ENCODE measurements at regions not wholly inside any gene's neighbourhood (a gene's known extent, or its start where the extent isn't known, plus 50 kb on each side); places are given as distances from the start of the nearest gene placed in this dataset.
"Not testable (repeated sequence)": the region's sequence is repeated elsewhere in the genome, so short reads cannot be mapped to it uniquely, and the experiment has no call there.

GRCh38 chr4:130653842-130654241, 1557.9 kb downstream of the C4orf33 start:
- intact Hi-C loops (cut with DNase I) = no loop called here
- DNase-seq = no peak

DNA sequence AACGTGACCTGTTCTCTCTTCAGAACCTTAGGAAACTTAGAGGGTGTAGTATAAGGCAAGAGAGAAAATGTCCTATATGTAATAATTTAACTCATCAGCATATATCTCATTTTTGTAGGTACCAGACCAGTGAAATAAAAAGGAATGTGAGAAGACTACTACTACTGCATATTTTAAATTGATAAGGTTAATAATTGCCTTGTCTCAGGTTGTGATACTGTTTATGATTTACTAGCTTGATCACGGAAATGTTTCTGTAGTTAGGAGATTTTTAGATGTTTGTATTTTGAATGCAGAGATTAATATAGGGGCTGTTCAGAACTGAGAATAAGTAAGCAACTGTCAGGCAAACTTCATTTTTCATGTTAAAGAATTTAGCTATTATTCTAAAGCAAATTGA, 1563.4 kb downstream of the C4orf33 start:
- intact Hi-C loops (cut with DNase I) = no loop called here
- DNase-seq = no peak

- intact Hi-C loops (cut with DNase I) = no loop called here
- DNase-seq = no peak
These were observed 1572.9 kb downstream of the C4orf33 start for GRCh38 chr4:130668859-130669258.

DNA sequence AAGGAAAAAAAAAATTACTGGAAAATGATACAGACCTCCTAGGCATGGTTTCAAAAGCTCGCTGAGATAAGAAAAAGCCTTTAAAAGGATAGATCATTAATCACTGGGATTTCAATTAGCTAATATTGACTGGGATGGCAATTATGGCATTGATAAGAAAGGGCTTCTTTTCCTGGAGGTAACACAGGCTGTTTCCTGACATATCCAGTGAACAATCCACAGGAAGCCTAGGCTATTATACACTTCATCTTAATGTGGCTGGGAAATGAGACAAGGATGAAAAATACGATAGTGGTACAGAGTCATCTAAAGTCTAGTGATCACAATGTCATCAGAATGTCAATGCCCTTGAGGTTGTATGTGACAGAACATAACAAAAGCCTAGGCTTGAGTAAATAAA, 1579.3 kb downstream of the C4orf33 start:
- intact Hi-C loops (cut with DNase I) = no loop called here
- no peak for DNase-seq

- intact Hi-C loops (cut with DNase I) = no loop called here
- DNase-seq = no peak
These were observed 1593.2 kb downstream of the C4orf33 start for GRCh38 chr4:130689181-130689580.

DNA sequence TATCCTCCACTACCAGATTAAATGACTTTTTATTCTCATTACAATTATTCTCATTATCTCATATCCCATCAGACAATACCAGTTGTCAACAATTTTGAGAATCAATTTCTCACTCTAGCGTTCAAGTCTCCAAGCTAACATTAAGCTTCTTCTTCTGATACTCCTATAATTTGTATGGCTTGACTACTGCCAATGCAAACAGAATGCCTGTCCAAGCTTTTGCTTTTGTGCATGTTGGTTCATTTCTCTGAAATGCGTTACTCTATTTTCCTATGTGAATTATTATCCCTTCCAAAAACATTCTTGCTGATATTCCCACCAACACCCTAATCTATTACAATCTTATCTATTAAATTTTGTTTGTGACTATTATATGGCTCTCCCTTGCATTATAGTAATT, 1602.3 kb downstream of the C4orf33 start:
- no peak for DNase-seq
- intact Hi-C loops (cut with DNase I) = no loop called here

GRCh38 chr4:130699004-130699403, 1603.1 kb downstream of the C4orf33 start:
- DNase-seq = no peak
- intact Hi-C loops (cut with DNase I) = no loop called here

DNA sequence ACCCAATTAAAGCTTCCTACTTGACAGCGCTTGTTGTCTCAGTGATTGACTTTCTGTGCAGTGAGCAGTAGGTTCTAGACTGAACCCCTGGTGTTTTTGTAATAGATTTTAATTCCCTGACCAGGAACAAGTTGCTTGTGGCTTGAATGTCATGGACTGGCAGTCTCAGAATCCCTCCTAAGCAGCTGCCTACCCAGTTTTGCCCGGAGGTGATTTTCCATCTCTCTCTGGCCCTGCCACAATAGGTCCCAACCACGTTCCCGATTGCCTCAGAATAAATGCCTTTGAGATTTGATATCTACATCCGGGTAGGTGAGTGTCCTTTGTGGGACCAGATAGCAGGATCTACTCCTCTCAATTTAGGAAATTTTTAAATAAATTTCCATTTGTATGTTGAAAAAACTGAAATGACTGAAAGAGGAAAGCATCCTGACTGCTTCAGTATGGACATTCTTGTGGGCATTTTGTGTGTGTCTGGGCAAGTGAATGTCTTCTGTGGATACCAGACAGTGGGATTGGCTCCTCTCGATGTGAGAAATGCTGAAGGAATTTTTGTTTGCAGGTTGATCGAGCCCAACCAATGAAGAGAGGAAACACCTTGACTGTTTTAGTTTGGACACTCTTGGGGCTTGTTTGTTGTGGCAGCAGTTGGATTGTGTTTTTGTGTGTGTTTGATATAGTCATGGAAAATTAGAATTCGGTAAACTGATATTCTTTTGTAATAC, 1607.4 kb downstream of the C4orf33 start:
- DNase-seq = no peak
- intact Hi-C loops (cut with DNase I) = no loop called here

GRCh38 chr4:130705023-130705422, 1609.1 kb downstream of the C4orf33 start:
- intact Hi-C loops (cut with DNase I) = no loop called here
- no peak for DNase-seq

DNA sequence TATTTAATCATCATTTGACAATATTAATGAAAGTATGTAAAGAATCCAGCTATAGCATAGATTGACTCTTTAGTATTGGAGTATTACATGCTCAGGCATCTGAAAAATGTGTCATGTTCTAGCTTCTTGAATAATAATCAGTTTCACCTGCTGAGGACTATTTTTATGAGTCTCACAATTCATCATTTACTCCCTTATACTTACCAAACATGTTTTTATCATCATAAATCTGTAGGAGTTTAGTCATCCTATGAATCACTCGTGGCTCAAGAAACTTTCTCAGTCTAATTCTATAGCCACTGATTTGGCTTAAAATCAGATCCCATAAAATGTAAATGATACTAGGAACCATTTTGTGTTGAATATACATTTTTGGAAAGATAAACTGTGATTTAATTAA, 1616.1 kb downstream of the C4orf33 start:
- intact Hi-C loops (cut with DNase I) = no loop called here
- DNase-seq = no peak

- intact Hi-C loops (cut with DNase I) = no loop called here
- no peak for DNase-seq
These were observed 1618.1 kb downstream of the C4orf33 start for GRCh38 chr4:130714006-130714405.

GRCh38 chr4:130722361-130722760, 1626.4 kb downstream of the C4orf33 start:
- DNase-seq = no peak
- intact Hi-C loops (cut with DNase I) = no loop called here

DNA sequence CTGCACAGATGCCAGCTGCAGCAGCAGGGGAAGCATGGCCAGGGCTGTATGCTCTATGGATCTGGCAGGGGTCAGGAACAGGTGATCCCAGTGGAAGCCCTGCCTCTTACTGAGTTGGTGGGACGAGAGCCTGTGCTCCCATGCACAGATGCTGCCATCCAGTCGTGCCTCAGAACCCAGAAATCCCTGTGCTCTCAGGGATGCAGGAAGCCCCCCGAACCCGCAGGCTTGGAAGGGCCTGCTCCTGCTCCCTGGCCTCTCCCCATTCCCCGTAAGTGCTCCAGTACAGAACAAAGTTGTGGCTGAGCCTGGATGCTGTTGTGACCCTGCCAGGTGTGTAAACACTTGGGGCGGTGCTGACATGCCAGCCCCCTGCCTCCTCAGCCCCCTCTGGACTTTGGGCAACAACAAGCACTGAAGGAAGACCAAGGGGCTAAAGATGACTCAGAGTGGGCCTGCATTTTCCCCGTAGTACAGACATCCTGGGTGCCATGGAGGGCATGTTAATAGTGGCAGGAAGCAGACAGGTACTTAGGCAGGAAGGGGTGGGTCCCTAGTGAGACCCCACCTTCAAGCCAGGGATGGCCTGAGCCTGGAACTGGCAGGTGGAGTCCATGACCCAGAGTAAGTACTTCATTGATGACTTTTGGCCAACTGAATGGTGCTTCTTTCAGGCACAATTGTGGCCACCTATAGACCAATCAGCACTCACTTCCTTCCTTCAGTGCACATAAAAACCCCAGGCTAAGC, 1640.7 kb downstream of the C4orf33 start:
- DNase-seq = peak in 1 of 10 donors; percentile 69
- intact Hi-C loops (cut with DNase I) = no loop called here

GRCh38 chr4:130738233-130738632, 1642.3 kb downstream of the C4orf33 start:
- peak in 3 of 10 donors; percentile 31 to 72 (median 70) for DNase-seq
- intact Hi-C loops (cut with DNase I) = no loop called here

GRCh38 chr4:130747842-130748241, 1651.9 kb downstream of the C4orf33 start:
- intact Hi-C loops (cut with DNase I) = no loop called here
- no peak for DNase-seq

GRCh38 chr4:130753926-130754325, 1658.0 kb downstream of the C4orf33 start:
- DNase-seq = no peak
- intact Hi-C loops (cut with DNase I) = no loop called here

GRCh38 chr4:130760246-130760645, 1664.3 kb downstream of the C4orf33 start:
- no peak for DNase-seq

DNA sequence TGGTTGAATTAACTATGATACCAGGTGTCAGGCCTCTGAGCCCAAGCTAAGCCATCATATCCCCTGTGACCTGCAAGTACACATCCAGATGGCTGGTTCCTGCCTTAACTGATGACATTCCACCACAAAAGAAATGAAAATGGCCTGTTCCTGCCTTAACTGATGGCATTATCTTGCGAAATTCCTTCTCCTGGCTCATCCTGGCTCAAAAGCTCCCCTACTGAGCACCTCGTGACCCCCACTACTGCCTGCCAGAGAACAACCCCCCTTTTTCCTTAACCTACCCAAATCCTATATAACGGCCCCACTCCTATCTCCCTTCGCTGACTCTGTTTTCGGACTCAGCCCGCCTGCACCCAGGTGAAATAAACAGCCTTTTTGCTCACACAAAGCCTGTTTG, 1671.4 kb downstream of the C4orf33 start:
- DNase-seq; intact Hi-C loops (cut with DNase I): not testable (repeated sequence)

More at GRCh38 chr4:130760246-130760645, 1664.3 kb downstream of the C4orf33 start:
- intact Hi-C loops (cut with DNase I) = no loop called here

GRCh38 chr4:130772966-130773365, 1677.0 kb downstream of the C4orf33 start:
- intact Hi-C loops (cut with DNase I) = not testable (repeated sequence)
- peak in 1 of 10 donors; percentile 26 for DNase-seq

DNA sequence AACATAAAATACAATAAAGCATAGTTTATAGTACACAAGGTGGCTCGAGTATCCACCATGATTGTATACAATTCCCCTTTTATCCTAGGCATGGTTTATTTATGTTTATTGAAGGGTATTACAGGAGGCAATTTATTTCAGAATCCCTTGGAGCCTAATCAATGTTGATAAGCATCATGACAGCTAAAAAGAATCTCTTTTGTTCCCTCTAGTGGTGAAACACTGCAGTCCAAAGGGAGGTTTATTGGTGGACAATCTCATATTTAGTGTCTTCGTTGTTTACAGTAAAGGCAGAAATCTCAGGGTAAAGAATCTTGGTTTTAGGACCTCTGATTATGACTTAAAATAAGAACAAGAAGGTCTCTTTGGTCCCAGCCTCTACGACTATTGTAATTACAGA, 1712.5 kb downstream of the C4orf33 start:
- intact Hi-C loops (cut with DNase I) = no loop called here
- no peak for DNase-seq

DNA sequence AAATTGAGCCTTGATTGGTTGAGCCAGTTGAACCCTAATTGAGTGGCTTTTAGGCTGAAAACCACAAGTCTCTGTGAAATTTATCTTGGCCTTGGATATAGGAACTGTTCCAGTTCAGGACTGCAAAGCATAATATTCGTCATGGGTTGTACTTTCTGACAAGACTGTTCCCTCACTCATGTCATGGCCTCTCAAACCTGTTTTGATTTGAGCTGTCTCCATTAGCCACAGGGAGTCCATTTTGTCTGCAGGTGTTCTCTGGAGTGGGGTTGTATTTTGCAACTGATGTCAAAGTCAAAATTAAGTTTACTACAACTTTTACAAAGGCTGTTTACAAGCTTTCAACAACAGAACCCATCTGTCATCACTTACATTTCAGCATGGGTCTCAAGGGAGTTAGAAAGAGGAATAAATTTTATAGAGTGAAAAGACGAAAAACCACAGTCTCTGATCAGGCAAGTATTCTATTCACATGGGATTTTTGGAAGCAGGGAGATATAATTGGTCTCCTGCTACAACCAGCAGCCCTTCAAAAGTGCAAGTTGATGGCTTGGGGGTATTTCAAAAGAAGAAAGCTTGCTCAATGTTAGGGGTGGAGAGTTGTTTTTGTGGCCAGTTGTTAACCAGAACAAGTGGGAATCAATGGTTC, 1716.3 kb downstream of the C4orf33 start:
- no peak for DNase-seq
- intact Hi-C loops (cut with DNase I) = no loop called here

DNA sequence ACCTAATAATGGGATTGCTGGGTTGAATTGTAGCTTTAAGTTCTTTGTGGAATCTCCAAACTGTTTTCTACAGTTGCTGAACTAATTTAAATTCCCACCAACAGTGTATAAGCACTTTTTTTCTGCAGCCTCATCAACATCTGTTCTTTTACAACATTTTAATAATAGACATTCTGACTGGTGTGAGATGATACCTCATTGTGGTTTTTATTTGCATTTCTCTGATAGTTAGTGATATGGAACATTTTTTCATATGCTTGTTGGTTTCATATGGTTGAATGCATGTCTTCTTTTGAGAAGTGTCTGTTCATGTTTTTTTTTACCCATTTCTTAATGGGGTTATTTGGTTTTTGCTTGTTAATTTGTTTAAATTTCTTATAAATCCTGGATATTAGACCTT, 1718.9 kb downstream of the C4orf33 start:
- intact Hi-C loops (cut with DNase I) = no loop called here

More for the DNA sequence above, 1718.9 kb downstream of the C4orf33 start:
- no peak for DNase-seq
